ENCODE measurements at regions not wholly inside any gene's neighbourhood (a gene's known extent, or its start where the extent isn't known, plus 50 kb on each side); places are given as distances from the start of the nearest gene placed in this dataset.

GRCh38 chr3:152113992-152114651, 154.6 kb upstream of the MBNL1 start:
- no peak overlapping the region for H3K4me3 ChIP-seq
- no peaks in the 10 kb centered on the region for H3K4me1 ChIP-seq
- no peaks in the 10 kb centered on the region for H3K36me3 ChIP-seq
- peak; percentile 64 for FAIRE-seq
- WGBS, 2 donors: 43 to 47% methylated on average over 2 of the region's 2 CpGs
- no peak for ATAC-seq
- DNase-seq: no peak
- no peak for TF ChIP-seq CTCF (IDR thresholded peaks at IDR 0.05)
- H3K9me3 ChIP-seq: no peaks in the 10 kb centered on the region
- no peak overlapping the region for H3K27ac ChIP-seq
- intact Hi-C loops (cut with DNase I): no loop called here
- H3K27me3 ChIP-seq: no peaks in the 10 kb centered on the region

GRCh38 chr3:152120601-152121269, 148.0 kb upstream of the MBNL1 start:
- H3K9me3 ChIP-seq: no peaks in the 10 kb centered on the region
- H3K4me1 ChIP-seq: no peaks in the 10 kb centered on the region
- no peaks in the 10 kb centered on the region for H3K36me3 ChIP-seq
- no peak for TF ChIP-seq CTCF (IDR thresholded peaks at IDR 0.05)
- no peak overlapping the region for H3K27ac ChIP-seq
- H3K27me3 ChIP-seq: no peaks in the 10 kb centered on the region
- ATAC-seq: no peak
- intact Hi-C loops (cut with DNase I): no loop called here
- DNase-seq: no peak
- no peak for FAIRE-seq
- no peak overlapping the region for H3K4me3 ChIP-seq
- WGBS, 2 donors: 84 to 95% methylated on average over 2 of the region's 2 CpGs

- TF ChIP-seq CTCF (IDR thresholded peaks at IDR 0.05): no peak
- FAIRE-seq: peak; percentile 83
- Histone ChIP-seq H3K4me3 (no peak overlapping the region), H3K9me3 (no peaks in the 10 kb centered on the region), H3K27me3 (no peaks in the 10 kb centered on the region), H3K36me3 (no peaks in the 10 kb centered on the region), H3K27ac (no peak overlapping the region), H3K4me1 (no peaks in the 10 kb centered on the region)
- WGBS, 2 donors: 71 to 83% methylated on average over 1 of the region's 1 CpG
- ATAC-seq: peak in 1 of 4 donors; percentile 14
- intact Hi-C loops (cut with DNase I): no loop called here
- DNase-seq: no peak
Measured at GRCh38 chr3:152121270-152121636, 147.5 kb upstream of the MBNL1 start.

- Histone ChIP-seq H3K9me3 (no peaks in the 10 kb centered on the region), H3K4me3 (no peak overlapping the region), H3K27me3 (no peaks in the 10 kb centered on the region), H3K4me1 (no peaks in the 10 kb centered on the region), H3K27ac (no peak overlapping the region), H3K36me3 (no peaks in the 10 kb centered on the region)
- no peak for TF ChIP-seq CTCF (IDR thresholded peaks at IDR 0.05)
- intact Hi-C loops (cut with DNase I): no loop called here
- FAIRE-seq (no peak), DNase-seq (no peak), ATAC-seq (no peak)
- WGBS, 2 donors: 68 to 71% methylated on average over 5 of the region's 5 CpGs
Measured at GRCh38 chr3:152122851-152123250, 145.9 kb upstream of the MBNL1 start.

- Histone ChIP-seq H3K9me3 (no peaks in the 10 kb centered on the region), H3K27ac (no peak overlapping the region), H3K36me3 (no peaks in the 10 kb centered on the region), H3K27me3 (no peaks in the 10 kb centered on the region), H3K4me1 (no peaks in the 10 kb centered on the region), H3K4me3 (no peak overlapping the region)
- FAIRE-seq (no peak), ATAC-seq (no peak), DNase-seq (no peak)
- intact Hi-C loops (cut with DNase I): no loop called here
- WGBS, 2 donors: 81 to 88% methylated on average over 1 of the region's 1 CpG
- TF ChIP-seq CTCF (IDR thresholded peaks at IDR 0.05): no peak
Measured at GRCh38 chr3:152123457-152123856, 145.3 kb upstream of the MBNL1 start.
